HG03280 (cell line): ENCODE measurements at regions not wholly inside any gene's neighbourhood (a gene's known extent, or its start where the extent isn't known, plus 50 kb on each side); places are given as distances from the start of the nearest gene placed in this dataset.

Source experiments
- ATAC-seq: cut with Tn5 transposase; IDR thresholded peaks from one replicate; pipeline ENCODE4 v1.9.1; 2021; ENCODE audit warnings: mild to moderate bottlenecking, moderate library complexity; ENCODE audit not compliant: unreplicated experiment

DNA sequence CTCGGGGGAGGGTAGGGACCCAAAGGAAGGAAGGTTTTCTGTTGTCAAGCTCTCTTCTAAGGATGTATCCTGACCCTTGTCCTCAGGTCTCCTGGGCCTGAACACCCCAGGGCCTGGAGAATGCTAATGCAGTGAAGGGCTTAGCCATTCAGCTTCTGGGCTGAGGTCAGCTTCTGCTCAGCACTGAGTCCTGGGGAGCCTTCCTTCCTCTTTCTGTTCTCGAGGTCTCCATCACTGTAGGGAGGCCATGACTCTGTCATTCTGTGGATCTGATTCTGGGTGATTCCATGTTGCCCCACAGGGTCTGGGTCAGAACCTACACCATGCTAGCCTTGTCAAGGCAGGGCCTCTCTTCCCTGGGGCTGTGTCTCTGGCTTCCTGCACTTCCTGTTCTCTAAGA, 712.7 kb downstream of the DHX35 start:
- ATAC-seq, result no peak

DNA sequence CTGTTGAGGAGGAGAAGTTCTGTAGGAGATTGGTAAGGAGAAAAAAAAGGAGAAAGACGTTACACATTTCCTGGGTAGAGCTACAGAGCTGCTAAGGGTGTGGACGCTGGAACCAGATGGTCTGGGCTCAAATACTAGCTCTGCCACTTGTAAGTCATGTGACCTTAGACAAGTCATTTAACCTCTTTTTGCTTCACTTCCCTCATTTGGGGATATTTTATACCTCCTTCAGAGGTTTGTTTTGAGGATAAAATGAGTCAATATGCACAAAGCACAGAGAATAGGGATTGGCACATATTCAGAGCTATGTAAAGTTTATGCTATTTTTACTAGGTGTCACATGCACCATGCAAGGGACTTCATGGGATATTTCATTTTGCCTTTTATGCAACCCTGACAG, 708.8 kb downstream of the DHX35 start:
- no peak for ATAC-seq

DNA sequence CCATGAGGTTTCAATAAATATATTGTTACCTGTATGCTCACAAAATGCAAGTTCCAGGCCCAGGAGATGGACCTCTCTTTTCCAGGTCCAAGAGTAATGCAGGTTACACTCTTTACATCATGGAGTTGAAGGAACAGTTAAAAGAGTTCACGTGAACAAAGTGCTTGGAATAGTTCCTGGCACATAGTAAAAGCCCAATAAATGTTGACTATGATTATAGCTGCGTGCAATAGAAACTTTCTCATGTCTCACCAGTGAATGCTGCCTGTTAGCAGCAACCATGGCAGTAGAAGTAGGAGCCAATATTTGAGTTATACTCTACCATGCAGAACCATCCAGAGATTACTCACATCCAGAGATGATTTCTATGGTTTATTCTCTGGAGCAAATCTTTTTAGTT, 707.5 kb downstream of the DHX35 start:
- no peak for ATAC-seq

DNA sequence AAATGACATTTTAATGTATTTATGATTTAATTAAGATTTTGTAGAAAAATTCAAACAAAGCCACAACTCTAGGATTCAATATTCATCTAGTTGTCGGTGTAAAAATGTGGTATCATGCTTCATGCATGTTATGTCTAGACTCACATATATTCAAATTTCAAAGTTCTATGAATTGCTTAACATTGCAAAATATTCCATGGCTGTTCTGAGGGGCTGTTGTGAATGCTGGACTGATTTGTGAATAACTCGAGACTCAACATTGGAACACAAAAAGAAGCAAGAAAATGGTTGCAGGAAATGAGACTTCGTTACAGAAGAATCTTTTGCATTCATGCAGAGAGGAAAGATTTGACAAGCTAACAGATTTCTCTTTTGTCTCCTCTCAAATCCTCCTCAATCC, 705.9 kb downstream of the DHX35 start:
- no peak for ATAC-seq

DNA sequence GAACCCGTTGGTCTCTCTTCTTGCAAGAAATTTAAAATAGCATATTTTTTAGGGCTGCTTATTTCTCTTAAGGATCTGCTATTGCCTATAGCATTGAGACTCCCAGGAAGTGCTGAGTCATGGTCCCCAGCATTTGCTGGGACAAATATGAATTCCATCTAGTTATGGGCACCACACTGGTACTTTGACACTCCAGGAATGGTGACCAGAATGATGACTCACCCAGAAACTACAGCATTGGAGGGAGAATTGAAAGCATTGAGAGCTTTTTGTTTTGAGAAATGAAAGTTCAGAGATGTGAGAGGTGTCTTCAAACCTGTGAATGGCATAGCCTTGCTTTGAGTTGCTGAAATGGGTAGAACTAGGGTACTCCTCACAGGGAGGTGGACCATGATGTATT, 699.7 kb downstream of the DHX35 start:
- ATAC-seq, result no peak

DNA sequence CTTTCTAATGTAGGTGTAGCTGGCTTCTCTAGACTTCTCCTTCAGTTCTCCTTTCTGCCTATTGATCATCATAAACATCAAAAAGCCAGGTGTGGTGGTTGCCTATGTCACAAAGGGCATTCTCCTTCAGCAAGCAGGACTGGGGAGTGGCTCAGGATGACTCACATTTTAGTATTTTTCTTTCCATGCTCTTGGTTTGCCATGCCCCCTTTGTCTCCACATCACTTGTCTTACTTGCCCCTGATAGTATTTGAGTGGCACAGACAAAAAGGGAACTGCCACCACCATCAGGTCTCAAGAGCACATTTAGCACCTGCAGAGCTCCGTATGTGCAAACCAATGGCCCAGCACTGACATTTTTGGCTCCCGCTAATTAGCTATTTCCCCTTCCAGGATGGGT, 698.8 kb downstream of the DHX35 start:
- ATAC-seq, result no peak

DNA sequence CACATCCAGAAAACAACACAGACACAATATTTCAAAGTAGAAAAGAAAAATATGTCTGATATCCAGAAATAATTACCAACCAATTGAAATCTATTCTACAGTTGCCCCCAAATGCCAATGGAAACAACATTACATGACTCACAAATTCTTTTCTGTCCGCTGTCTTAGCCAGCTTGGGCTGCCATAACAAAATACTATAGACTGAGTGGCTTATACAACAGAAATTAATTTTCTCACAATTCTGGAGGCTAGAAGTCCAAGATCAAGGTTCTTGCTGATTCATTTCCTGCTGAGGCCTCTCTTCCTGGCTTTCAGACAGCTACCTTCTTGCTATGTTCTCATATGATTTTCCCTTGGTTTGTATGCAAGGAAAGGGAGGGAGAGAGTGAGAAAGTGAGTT, 698.1 kb downstream of the DHX35 start:
- ATAC-seq, result no peak

DNA sequence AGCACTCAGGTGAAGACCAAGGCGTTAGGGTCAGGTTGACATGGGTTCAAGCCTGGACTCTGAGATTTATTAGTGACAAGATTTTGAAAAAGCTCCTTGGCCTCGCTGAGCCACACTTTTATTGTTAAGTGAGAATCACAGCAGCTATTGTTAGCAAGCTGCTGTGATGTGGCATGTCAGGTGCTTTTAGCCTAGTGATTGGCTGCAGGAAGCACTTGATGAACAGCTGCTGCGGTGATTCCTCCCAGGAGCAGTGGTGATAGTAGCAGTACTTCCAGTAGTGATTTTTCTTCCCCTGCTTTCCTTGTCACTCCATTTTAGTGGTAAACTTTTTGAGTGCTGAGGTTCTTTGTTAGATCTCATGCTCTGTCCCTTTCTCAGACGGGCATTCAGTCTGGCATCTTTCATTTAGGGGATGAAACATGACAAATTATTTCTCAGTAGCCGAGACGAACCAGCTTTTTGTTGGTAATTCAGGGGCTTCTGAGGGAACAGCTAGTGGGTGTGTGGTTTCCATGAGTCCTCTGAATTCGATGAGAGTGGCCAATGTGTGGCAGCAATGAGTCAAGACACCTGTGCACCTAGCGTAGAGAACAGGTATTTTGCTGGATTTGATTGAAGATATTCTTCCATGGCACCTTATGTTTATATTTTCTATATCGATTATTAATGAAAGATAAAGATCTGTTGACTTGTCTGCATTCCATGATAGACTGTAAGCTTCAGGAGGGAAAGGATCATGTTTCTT, 696.7 kb downstream of the DHX35 start:
- ATAC-seq, result no peak

DNA sequence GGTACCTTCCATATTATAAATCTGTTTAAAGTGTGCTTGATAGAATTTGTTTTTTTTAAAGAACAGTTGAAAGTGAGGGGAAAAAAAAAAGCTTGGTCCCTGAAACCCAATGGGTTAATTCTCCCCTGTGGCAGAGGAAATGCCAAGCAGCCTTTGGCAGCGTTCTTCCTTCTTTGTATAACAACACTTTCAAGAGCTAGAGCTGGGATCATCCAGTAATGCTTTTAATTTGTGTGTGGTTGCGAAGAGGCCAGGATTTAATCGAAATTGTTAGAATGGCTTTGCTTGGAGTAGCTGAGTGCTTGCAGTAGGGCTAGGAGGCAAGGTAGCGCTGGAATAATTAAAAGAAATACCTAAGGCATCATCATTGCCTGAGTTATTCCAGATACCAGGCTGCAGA, 692.0 kb downstream of the DHX35 start:
- ATAC-seq, result no peak

DNA sequence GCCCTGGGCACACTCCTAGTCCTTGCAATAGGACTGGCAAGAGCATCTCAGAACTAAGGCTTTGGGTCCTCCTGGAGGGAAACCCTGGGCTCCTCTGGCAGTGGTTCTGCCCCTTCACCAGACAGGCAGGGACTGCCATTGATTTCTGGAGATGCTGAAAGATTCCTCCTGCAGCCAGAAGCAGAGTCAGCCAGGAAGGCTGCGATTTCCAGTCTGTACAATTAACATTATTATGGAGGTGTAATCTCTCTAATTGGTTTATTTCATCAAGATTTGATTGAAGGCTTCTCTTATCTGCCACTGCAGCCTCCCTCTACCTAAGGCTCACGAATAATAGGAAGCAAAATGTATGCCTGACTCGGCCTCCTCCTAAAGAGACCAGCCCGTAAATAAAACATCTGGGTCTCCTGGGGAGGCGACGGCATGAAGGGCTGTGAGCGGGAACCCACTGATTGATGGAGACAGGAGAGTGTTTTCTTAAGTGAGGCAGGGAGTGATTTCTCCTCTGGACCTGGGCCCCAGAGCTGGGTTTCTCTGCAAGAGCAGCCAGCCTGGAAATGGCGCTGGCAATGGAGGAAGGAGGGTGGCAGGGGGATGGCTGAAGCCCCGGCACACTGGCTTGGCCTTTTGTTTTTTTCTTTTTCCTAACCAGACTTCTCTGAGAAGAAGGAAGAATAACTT, 689.6 kb downstream of the DHX35 start:
- no peak for ATAC-seq

DNA sequence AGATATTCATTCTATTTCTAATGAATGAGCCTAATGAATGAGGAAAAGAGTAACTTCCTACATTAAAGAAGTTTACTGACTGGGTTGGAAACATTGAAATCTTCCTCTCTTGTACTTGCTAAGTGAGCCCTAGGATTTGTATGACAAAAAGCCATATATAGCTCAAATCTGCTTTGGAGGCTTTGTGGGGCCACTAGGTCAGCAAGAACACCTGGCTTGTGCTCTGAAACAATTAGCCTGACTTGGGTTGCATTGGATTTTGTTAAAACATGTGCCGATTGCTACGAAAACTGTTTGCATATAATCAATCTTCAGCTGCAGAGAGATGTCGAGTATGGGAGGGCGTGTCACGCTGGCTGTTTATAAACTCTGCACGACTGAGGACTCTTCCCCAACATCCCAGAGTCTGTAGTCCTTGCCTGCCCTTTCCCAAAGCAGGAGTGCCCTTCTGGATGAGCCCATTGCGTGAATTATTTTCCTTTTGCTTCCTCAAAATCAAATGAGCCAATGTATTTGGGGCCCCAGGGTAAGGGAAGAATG, 684.8 kb downstream of the DHX35 start:
- no peak for ATAC-seq

DNA sequence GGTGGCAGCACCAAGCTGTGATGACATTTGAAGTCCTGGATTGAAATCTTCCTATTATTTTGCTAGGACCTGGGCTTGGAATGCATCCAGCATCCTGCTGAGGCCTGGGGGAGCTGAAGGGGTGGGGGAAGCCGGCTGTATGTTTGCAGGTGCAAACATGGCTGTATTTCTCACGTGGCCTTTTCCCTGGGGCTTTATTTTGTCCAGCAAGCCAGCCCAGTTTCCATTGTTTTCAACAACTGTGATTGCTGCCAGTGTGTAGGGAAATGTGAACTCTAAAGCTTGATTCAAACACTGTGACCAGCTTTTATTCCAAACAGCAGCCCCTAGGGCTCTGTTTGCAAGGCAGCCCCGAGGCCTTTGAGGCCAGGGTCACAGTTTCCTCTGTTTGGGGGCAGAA, 683.0 kb downstream of the DHX35 start:
- ATAC-seq, result no peak

DNA sequence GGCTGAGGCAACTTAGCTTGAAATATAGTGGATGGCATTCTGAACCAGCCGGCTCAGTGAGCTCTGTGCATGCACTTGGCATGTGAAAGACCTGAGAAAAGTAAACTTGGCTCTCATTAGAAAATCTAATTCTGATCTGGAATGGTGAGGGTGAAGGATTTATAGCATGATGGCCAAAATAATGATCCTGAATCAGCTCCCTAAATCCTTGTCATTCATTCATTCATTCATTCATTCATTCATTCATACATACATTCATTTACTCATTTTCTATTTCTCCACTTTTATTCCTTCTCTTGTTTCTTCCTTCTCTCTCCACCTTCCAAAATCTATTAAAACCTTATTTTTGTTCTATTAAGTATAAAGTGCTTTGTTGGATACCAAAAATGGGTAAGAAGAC, 681.1 kb downstream of the DHX35 start:
- ATAC-seq, result no peak

DNA sequence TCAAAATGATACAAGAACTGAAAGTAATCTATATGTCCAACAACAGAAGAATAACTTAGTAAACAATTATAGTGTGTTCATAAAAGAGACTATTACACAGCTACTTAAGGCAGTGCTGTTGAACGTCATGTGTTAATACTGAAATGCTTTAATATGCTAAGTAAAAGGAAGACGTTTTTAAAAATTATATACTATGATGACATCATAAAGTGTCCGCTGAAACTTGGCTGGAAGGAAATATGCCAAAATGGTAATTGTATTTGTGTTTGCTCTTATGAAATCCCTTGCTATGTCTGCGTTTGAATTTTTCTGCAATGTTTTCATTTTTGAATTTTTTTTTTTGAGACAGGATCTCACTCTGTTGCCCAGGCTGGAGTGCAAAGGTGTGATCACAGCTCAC, 679.3 kb downstream of the DHX35 start:
- no peak for ATAC-seq

DNA sequence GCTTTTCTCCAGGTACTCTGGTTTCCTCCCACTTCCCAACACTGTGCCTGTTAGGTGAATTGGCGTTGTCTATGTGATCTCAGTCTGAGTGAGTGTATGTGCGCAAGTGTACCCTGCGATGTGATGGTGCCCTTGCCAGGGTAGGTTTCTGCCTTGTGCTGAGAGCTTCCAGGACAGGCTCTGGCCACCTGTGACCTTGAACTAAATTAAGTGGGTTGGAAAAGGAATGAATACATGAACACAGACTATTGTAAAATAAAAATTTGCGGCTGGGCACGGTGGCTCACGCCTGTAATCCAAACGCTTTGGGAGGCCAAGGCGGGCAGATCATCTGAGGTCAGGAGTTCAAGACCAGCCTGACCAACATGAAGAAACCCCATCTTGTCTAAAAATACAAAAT, 678.0 kb downstream of the DHX35 start:
- ATAC-seq, result no peak

DNA sequence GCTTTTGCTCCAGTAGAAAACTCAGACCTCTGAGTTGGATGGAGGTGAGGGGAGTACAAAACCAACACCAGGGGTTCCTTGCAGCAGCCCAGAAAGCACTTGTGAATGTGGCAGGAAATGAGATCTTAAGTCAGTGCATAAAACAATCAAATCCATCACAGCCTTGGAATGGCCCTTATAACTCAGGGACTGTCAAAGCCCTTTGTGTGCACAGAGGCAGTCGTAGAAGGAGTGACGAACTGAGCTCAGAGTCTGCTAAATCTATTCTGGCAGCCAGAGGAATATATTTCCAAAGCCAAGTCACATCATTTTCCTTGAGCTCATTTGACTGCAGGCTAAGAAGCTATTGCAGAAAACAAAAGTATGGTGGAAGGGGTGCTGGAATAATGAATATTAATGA, 676.6 kb downstream of the DHX35 start:
- ATAC-seq, result no peak

DNA sequence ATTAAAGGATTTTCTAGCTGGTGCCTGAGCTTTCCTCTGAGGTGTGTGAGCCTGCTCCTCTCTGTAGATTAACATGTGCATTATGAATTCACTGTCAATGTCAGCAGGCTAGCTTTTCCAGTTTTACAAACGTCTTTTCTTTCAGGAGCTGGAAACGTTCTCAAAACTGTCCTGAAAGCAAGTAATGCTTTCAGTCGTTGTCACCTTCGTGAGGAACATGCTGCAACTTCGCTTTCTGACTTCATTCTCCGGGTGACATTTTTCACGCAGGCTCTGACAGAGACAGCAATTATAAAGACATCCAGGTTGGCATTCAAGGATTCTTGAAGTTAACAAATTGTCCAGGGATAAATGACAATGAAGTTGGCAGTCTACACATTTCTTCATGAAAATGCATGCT, 671.5 kb downstream of the DHX35 start:
- no peak for ATAC-seq

DNA sequence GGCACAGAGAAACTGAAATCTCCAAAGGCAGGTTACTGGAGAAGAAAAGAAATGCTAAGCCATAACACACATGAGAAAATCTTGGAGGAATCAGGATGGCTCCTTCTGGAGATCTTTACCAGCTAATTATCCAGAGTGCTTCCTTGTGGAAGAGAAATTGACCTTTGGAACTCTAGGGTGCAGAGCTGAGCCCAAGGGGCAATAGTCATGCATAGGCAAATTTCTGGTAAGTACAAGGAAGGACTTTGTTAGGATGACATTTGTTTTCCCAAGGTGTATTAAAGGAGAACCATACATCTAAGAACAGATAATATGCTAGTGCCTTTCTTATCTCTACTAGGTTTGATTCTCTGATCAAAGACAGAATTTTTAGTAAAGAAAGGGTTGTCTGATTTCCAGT, 670.6 kb downstream of the DHX35 start:
- no peak for ATAC-seq

DNA sequence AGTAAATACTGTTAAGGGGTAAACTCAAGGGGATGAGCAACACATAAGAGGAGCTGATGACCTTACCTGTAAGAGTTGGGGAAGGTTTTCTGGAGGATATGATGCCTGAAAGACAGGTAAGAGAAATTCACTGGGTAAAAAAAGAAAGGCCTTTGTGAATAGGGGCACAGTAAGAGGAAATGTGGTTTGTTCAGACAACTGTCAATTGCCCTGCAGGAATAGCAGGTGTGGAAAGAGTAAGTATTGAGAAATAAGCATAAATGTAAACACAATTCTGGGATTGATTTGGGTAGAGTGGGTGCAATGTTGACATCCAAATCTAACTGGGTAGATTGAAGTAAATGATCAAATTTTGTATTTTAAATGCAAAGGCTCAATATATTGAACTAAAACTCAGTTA, 670.0 kb downstream of the DHX35 start:
- no peak for ATAC-seq

DNA sequence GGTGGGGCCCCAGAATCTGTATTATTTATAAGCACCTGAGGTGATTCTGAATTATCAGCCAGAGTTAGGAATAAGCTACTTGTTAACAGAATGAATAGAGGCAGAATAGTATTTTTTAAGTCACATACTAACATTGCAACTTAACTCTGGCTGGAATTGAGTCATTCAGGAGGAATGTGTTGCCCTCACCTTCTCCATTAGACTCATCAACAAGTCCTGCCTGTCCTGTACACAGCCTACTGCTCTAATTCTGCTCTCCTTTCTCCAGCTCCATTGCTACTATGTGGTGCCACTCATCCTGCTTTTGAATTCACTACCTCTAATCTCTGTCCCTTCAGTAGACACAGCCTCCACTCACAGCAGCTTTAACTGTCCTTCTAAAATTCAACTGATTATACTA, 669.4 kb downstream of the DHX35 start:
- no peak for ATAC-seq

DNA sequence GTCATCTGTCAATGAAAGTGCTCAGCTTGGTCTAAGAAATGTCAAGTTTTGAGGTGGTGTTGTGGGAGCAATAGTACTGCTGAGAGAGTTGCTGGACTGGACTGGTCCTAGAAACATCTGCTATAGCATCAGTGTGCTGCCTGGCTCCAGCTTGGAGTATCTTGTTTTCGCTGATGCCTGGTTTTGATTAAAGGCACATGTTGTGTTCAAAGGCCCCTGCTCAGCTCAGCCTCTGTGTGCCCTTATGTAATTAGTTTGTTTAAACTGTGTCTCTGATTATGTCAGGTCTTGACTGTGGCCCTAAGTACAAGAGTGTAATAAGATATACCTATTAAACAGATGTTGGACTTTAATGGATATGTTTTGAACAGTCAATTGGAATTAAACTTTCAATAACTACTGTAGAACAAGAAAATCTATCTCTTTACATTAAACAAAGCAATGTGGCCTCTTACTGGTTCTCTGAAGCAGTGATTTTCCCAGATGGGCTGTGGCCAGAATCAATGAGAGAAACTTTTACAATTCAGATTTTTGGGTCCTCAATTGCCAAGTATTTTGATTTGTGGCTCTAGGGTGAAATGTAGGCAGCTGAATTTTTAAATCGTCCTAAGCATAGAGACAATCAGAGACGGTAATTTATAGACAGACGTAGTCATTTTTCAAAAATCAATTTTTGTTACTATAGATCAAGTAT, 668.2 kb downstream of the DHX35 start:
- no peak for ATAC-seq

DNA sequence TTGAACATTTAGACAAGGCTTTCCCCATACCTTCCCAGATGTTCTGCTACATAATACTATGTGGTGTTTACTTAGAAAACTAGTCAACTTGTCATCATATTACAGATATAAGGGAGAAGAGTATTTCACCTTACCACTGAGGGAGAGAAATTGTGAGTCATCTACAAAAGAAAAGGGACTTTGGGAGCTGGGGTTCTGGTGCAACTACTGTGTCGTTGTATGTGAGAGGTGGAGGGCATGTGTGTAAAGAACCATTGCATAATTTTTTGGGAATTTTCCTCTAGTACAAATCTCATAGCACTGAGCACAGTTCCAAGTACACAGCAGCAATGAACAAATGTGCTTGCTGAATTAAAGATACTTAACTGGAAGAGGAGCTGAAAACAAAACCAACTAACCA, 665.6 kb downstream of the DHX35 start:
- no peak for ATAC-seq
